ENCODE measurements at regions not wholly inside any gene's neighbourhood (a gene's known extent, or its start where the extent isn't known, plus 50 kb on each side); places are given as distances from the start of the nearest gene placed in this dataset.

DNA sequence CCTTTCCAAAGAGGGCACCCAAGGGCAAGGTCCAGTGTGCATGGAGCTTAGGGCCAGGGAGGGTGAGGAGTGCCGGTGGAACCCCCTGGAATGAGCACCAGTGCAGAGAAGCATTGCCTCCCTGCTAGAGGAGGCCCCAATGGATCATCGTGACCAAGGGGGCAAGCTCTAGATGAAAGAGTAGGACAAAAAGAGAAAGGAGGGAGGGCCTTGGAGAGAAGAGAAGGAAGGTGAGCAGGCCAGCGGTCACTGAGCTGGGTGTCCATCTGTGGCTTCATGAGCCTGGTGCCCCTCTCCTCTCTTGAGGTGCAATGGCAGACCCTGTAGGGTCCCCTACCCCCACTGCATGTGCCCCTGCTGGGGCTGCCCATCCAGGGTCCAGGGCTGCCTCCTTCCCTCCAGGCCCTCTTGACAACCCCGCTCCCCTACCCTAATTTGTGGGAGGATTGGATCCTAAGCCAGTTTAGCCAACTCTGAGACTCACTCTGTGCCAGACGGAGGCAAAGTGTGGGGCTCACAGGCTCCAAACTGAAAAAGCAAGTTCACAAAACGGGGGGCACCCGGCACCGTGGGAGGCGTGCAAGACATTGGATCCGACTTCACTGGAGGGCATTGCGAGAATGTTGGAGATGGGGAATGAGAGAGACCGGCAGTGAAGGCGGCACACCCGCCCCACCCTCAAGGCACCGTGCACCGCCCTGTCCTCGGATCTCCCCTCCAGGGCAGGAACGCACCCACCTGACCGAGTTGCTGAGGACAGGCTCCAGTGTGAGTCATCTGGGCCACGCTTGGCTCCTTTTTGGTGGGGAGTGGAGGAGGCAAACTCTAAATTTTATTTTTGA is 207.5 kb downstream of the KIF26A start:
- H3K4me3 ChIP-seq (ENCODE audit: low read depth, low read length): no peak overlapping the region
- DNase-seq (ENCODE audit: low read depth): no peak
- no peak for TF ChIP-seq CTCF (IDR thresholded peaks at IDR 0.05; ENCODE audit: low read depth, low read length, missing control alignments)

DNA sequence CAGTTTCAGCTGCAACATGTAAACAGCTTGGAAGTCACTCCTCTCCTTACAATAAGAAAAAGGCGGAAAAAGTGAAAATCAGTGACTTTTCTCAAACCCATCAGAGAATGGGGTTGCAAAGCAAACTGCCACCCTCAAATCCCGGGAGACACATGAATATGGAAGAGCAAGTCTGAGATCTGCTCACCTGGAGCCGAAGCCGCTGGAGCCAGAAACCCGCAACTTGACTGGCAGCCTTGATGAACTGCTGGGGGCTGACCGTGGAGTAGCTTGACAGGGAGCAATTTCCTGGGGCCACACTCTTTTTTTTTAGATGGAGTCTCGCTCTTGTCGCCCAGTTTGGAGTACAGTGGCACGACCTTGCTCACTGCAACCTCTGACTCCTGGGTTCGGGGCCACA is 208.2 kb downstream of the KIF26A start:
- DNase-seq (ENCODE audit: low read depth): no peak
- H3K4me3 ChIP-seq (ENCODE audit: low read depth, low read length): no peak overlapping the region
- no peak for TF ChIP-seq CTCF (IDR thresholded peaks at IDR 0.05; ENCODE audit: low read depth, low read length, missing control alignments)

GRCh38 chr14:104348741-104349140 is 210.4 kb downstream of the KIF26A start:
- no peak for TF ChIP-seq CTCF (IDR thresholded peaks at IDR 0.05; ENCODE audit: low read depth, low read length, missing control alignments)
- H3K4me3 ChIP-seq (ENCODE audit: low read depth, low read length): no peak overlapping the region
- no peak for DNase-seq (ENCODE audit: low read depth)

- no peak for DNase-seq (ENCODE audit: low read depth)
- no peak for TF ChIP-seq CTCF (IDR thresholded peaks at IDR 0.05; ENCODE audit: low read depth, low read length, missing control alignments)
- no peak overlapping the region for H3K4me3 ChIP-seq (ENCODE audit: low read depth, low read length)
Observed at GRCh38 chr14:104349950-104350349, 211.6 kb downstream of the KIF26A start.

- TF ChIP-seq CTCF (IDR thresholded peaks at IDR 0.05; ENCODE audit: low read depth, low read length, missing control alignments): no peak
- no peak for DNase-seq (ENCODE audit: low read depth)
- no peak overlapping the region for H3K4me3 ChIP-seq (ENCODE audit: low read depth, low read length)
Observed at GRCh38 chr14:104350463-104351185, 212.2 kb downstream of the KIF26A start.

DNA sequence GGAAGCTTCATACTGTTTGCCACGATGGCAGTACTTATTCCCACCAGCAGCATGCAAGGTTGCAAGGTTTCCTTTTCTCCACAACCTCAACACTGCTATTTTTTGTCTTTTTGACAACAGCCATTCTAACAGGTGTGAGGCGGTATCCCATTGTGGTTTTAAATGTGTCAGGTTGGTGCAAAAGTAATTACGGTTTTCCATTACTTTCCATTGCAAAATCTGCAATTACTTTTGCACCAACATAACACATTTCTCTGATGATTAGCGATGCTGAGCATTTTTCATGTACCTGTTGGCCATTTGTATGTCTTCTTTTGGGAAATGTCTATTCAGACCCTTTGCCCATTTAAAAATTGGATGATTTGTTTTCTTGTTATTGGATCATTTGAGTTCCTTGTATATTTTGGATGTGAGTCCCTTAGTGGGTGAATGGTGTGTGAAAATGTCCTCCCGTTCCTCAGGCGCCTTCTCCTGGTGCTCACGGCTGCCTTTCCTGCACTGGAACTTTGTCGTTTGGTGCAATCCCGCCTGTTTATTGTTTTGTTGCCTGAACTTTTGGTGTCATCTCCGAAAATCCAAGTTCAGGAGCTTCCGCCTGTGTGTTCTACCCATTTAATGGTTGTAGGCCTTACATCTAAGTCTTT is 213.6 kb downstream of the KIF26A start:
- no peak for TF ChIP-seq CTCF (IDR thresholded peaks at IDR 0.05; ENCODE audit: low read depth, low read length, missing control alignments)
- no peak overlapping the region for H3K4me3 ChIP-seq (ENCODE audit: low read depth, low read length)
- no peak for DNase-seq (ENCODE audit: low read depth)

Data from GM12864 (cell line).